ENCODE measurements at regions not wholly inside any gene's neighbourhood (a gene's known extent, or its start where the extent isn't known, plus 50 kb on each side); places are given as distances from the start of the nearest gene placed in this dataset.
A peak's percentile ranks its signal among the peaks of the same experiment; 100 is the strongest.

GRCh38 chr12:94832780-94833681 is 170.5 kb downstream of the NDUFA12 start:
- no peak for TF ChIP-seq CTCF (IDR thresholded peaks at IDR 0.05)
- H3K27ac ChIP-seq, result peak overlapping the region; percentile 33
- ATAC-seq, result peak; percentile 63

GRCh38 chr12:94832105-94832504 is 171.4 kb downstream of the NDUFA12 start:
- no peaks in the 10 kb centered on the region for H3K36me3 ChIP-seq
- DNase-seq, result no peak
- ATAC-seq, result no peak
- intact Hi-C loops (cut with DNase I), result no loop called here
- no peak for TF ChIP-seq CTCF (IDR thresholded peaks at IDR 0.05)
- peaks cover 15% of the 10 kb centered on the region for H3K4me1 ChIP-seq
- H3K27ac ChIP-seq, result no peak overlapping the region
- no peak overlapping the region for H3K4me3 ChIP-seq
- H3K27me3 ChIP-seq, result no peaks in the 10 kb centered on the region
- H3K9me3 ChIP-seq, result no peaks in the 10 kb centered on the region

More at GRCh38 chr12:94832780-94833681, 170.5 kb downstream of the NDUFA12 start:
- intact Hi-C loops (cut with DNase I), result no loop called here
- H3K36me3 ChIP-seq, result no peaks in the 10 kb centered on the region
- no peaks in the 10 kb centered on the region for H3K9me3 ChIP-seq
- peaks cover 15% of the 10 kb centered on the region for H3K4me1 ChIP-seq
- no peak overlapping the region for H3K4me3 ChIP-seq
- no peak for DNase-seq
- no peaks in the 10 kb centered on the region for H3K27me3 ChIP-seq

GRCh38 chr12:94831081-94831751 is 172.3 kb downstream of the NDUFA12 start:
- Histone ChIP-seq H3K4me3 (no peak overlapping the region), H3K36me3 (no peaks in the 10 kb centered on the region), H3K4me1 (peaks cover 15% of the 10 kb centered on the region), H3K27me3 (no peaks in the 10 kb centered on the region), H3K9me3 (no peaks in the 10 kb centered on the region), H3K27ac (no peak overlapping the region)
- TF ChIP-seq CTCF (IDR thresholded peaks at IDR 0.05), result no peak
- ATAC-seq, result peak; percentile 77
- intact Hi-C loops (cut with DNase I), result no loop called here
- no peak for DNase-seq

GRCh38 chr12:94829552-94829951 is 173.9 kb downstream of the NDUFA12 start:
- Histone ChIP-seq H3K36me3 (no peaks in the 10 kb centered on the region), H3K4me3 (no peak overlapping the region), H3K4me1 (peaks cover 15% of the 10 kb centered on the region), H3K27ac (no peak overlapping the region), H3K27me3 (no peaks in the 10 kb centered on the region), H3K9me3 (no peaks in the 10 kb centered on the region)
- intact Hi-C loops (cut with DNase I), result no loop called here
- ATAC-seq, result no peak
- DNase-seq, result no peak
- TF ChIP-seq CTCF (IDR thresholded peaks at IDR 0.05), result no peak

- no peak overlapping the region for H3K27ac ChIP-seq
- intact Hi-C loops (cut with DNase I), result no loop called here
- H3K4me3 ChIP-seq, result no peak overlapping the region
- ATAC-seq, result no peak
- no peaks in the 10 kb centered on the region for H3K36me3 ChIP-seq
- no peaks in the 10 kb centered on the region for H3K4me1 ChIP-seq
- H3K27me3 ChIP-seq, result no peaks in the 10 kb centered on the region
- no peak for DNase-seq
- TF ChIP-seq CTCF (IDR thresholded peaks at IDR 0.05), result no peak
- H3K9me3 ChIP-seq, result no peaks in the 10 kb centered on the region
Measured at GRCh38 chr12:94819011-94819410, 168.7 kb upstream of the TMCC3 start.

All from upper lobe of right lung (tissue), 1 donor.